GM12878 (cell line): ENCODE measurements at regions not wholly inside any gene's neighbourhood (a gene's known extent, or its start where the extent isn't known, plus 50 kb on each side); places are given as distances from the start of the nearest gene placed in this dataset.

Experiments used
- POLR2AphosphoS5 ChIP-seq: IDR thresholded peaks from 2 replicates; pipeline ENCODE4 v1.6.1; 2011; ENCODE audit warnings: mild to moderate bottlenecking, low read length, inconsistent platforms
- YY1 ChIP-seq: IDR thresholded peaks from 2 replicates; pipeline ENCODE4 v1.6.1; 2011; ENCODE audit warnings: low read depth, mild to moderate bottlenecking, low read length

DNA sequence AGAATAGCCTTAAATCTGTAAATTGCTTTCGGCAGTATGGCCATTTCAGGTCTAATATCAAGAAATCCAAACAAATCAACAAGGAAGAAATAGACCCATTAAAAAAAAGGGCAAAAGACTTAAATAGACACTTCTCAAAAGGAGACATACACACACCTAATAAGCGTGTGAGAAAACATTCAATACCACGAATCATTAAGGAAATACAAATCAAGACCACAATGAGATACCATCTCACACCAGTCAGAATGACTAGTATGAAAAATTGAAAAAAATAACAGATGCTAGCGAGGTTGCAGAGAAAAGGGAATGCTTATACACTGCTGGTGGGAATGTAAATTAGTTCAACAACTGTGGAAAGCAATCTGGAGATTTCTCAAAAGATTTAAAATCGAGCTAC, 243.2 kb downstream of the DSEL start:
- TF ChIP-seq POLR2AphosphoS5 = no peak
- TF ChIP-seq YY1 = no peak
